PC-9 (cell line): ENCODE measurements at regions not wholly inside any gene's neighbourhood (a gene's known extent, or its start where the extent isn't known, plus 50 kb on each side); places are given as distances from the start of the nearest gene placed in this dataset.

ENCODE experiments used
- BruUV-seq: library from RNA; stranded (reverse); fragments of 400-500 nt; replicated peaks from 2 replicates; lab custom pipeline; 2021; lab: Mats Ljungman, UMichigan
- CTCF ChIA-PET: fragments of 300-600 bp; sonication (Branson Sonifier 250); formaldehyde crosslinking; loops from one replicate; lab custom pipeline; 2022; ENCODE audit warnings: antibody characterized with exemption; lab: Charles Lee
- POLR2A ChIA-PET: fragments of 300-600 bp; sonication (Branson Sonifier 250); formaldehyde crosslinking; loops from one replicate; lab custom pipeline; 2022; ENCODE audit warnings: antibody characterized with exemption; ENCODE audit not compliant: unreplicated experiment; lab: Charles Lee
- DNase-seq, 2 experiments: peaks; one replicate each; pipeline versions ENCODE4 v3.0.0 to v3.0.0-alpha.2; 2015 to 2022; ENCODE audit warnings: mixed read lengths in 1 of 2
- H2AFZ ChIP-seq: fragments of 200-600 bp; sonication (generic); 2 replicates; pipeline ENCODE4 v1.8.1; 2017; ENCODE audit warnings: antibody characterized with exemption
- H3F3A ChIP-seq: fragments of 200-600 bp; sonication (generic); 2 replicates; pipeline ENCODE4 v1.8.1; 2017; ENCODE audit warnings: antibody characterized with exemption, mild to moderate bottlenecking, low read depth; ENCODE audit not compliant: insufficient read depth
- H3K27ac ChIP-seq: fragments of 200-600 bp; sonication (generic); 2 replicates; pipeline ENCODE4 v1.6.1; 2016; ENCODE audit warnings: mixed run types
- H3K27me3 ChIP-seq: fragments of 200-600 bp; sonication (generic); 2 replicates; pipeline ENCODE4 v1.6.1; 2016; ENCODE audit warnings: low read depth, mixed run types; ENCODE audit not compliant: insufficient read depth
- H3K36me3 ChIP-seq: fragments of 200-600 bp; sonication (generic); 2 replicates; pipeline ENCODE4 v1.6.1; 2016; ENCODE audit warnings: low read depth, mixed run types
- H3K4me1 ChIP-seq: fragments of 200-600 bp; sonication (generic); replicated peaks from 2 replicates; pipeline ENCODE4 v1.6.1; 2016; ENCODE audit warnings: mixed run types; ENCODE audit not compliant: insufficient read depth
- H3K4me2 ChIP-seq: fragments of 200-600 bp; sonication (generic); 2 replicates; pipeline ENCODE4 v1.6.1; 2017; ENCODE audit warnings: mixed run types
- H3K4me3 ChIP-seq: fragments of 200-600 bp; sonication (generic); 2 replicates; pipeline ENCODE4 v1.6.1; 2016; ENCODE audit warnings: mixed run types
- H3K79me2 ChIP-seq: fragments of 200-600 bp; sonication (generic); 2 replicates; pipeline ENCODE4 v1.6.1; 2017; ENCODE audit warnings: low read depth, mixed run types
- H3K9me2 ChIP-seq: fragments of 200-600 bp; sonication (generic); 2 replicates; pipeline ENCODE4 v1.8.1; 2017; ENCODE audit warnings: mild to moderate bottlenecking; ENCODE audit not compliant: insufficient read depth
- H3K9me3 ChIP-seq: fragments of 200-600 bp; sonication (generic); 2 replicates; pipeline ENCODE4 v1.8.1; 2016; ENCODE audit warnings: low read depth; ENCODE audit not compliant: insufficient read depth
- H4K20me1 ChIP-seq: fragments of 200-600 bp; sonication (generic); 2 replicates; pipeline ENCODE4 v1.8.1; 2017; ENCODE audit not compliant: insufficient read depth
- CTCF ChIP-seq: fragments of 200-600 bp; sonication (generic); conservative IDR thresholded peaks from 2 replicates; pipeline ENCODE4 v1.6.1; 2017; ENCODE audit warnings: mixed run types, antibody characterized with exemption, mild to moderate bottlenecking, moderate library complexity
- EZH2 ChIP-seq: fragments of 200-600 bp; sonication (generic); IDR thresholded peaks from 2 replicates; pipeline ENCODE4 v1.8.0; 2017; ENCODE audit warnings: antibody characterized with exemption, low read depth
- intact Hi-C: fragments of 100-400 bp; cut with micrococcal nuclease; formaldehyde crosslinking; loops from one replicate; pipeline ENCODE4 v1.10.0; 2022; ENCODE audit not compliant: unreplicated experiment

- Histone ChIP-seq H3K27me3 (peaks cover 96% of the 10 kb centered on the region), H3K4me2 (no peak overlapping the region), H3K4me3 (no peak overlapping the region), H3K4me1 (no peaks in the 10 kb centered on the region), H3K36me3 (no peaks in the 10 kb centered on the region), H2AFZ (no peak overlapping the region), H3K79me2 (no peaks in the 10 kb centered on the region), H3K9me2 (no peaks in the 10 kb centered on the region), H3K9me3 (no peaks in the 10 kb centered on the region), H4K20me1 (no peaks in the 10 kb centered on the region), H3K27ac (no peak overlapping the region), H3F3A (no peaks in the 10 kb centered on the region)
- POLR2A ChIA-PET: no interaction called here
- CTCF ChIA-PET: no interaction called here
- TF ChIP-seq EZH2 (no peak), CTCF (no peak)
- no peak for DNase-seq
- no TSS peak for BruUV-seq
- intact Hi-C loops: no loop called here
Observed at GRCh38 chr4:3649491-3649890, 116.7 kb upstream of the ADRA2C start.

GRCh38 chr4:3648731-3649130, 116.5 kb upstream of the LRPAP1 start:
- H3K27me3 ChIP-seq: peaks cover 96% of the 10 kb centered on the region
- no peaks in the 10 kb centered on the region for H3F3A ChIP-seq
- ChIA-PET POLR2A (no interaction called here), CTCF (no interaction called here)
- no TSS peak for BruUV-seq
- intact Hi-C loops: no loop called here
- TF ChIP-seq CTCF (no peak), EZH2 (no peak)
- H3K9me3 ChIP-seq: no peaks in the 10 kb centered on the region
- H3K79me2 ChIP-seq: no peaks in the 10 kb centered on the region
- no peaks in the 10 kb centered on the region for H3K4me1 ChIP-seq
- no peaks in the 10 kb centered on the region for H4K20me1 ChIP-seq
- H3K4me2 ChIP-seq: no peak overlapping the region
- no peak overlapping the region for H3K4me3 ChIP-seq
- no peaks in the 10 kb centered on the region for H3K9me2 ChIP-seq
- H2AFZ ChIP-seq: no peak overlapping the region
- H3K36me3 ChIP-seq: no peaks in the 10 kb centered on the region
- H3K27ac ChIP-seq: no peak overlapping the region
- DNase-seq: no peak

GRCh38 chr4:3648195-3648594, 116.0 kb upstream of the LRPAP1 start:
- no peak overlapping the region for H2AFZ ChIP-seq
- intact Hi-C loops: no loop called here
- no peak overlapping the region for H3K27ac ChIP-seq
- no peaks in the 10 kb centered on the region for H3K4me1 ChIP-seq
- no peak for TF ChIP-seq EZH2
- TF ChIP-seq CTCF: no peak
- no peaks in the 10 kb centered on the region for H3F3A ChIP-seq
- no TSS peak for BruUV-seq
- no peaks in the 10 kb centered on the region for H3K79me2 ChIP-seq
- H3K27me3 ChIP-seq: peaks cover 96% of the 10 kb centered on the region
- no peak for DNase-seq
- H4K20me1 ChIP-seq: no peaks in the 10 kb centered on the region
- no peak overlapping the region for H3K4me3 ChIP-seq
- no peaks in the 10 kb centered on the region for H3K36me3 ChIP-seq
- ChIA-PET CTCF (no interaction called here), POLR2A (no interaction called here)
- H3K9me2 ChIP-seq: no peaks in the 10 kb centered on the region
- no peaks in the 10 kb centered on the region for H3K9me3 ChIP-seq
- H3K4me2 ChIP-seq: no peak overlapping the region
